ENCODE measurements at regions not wholly inside any gene's neighbourhood (a gene's known extent, or its start where the extent isn't known, plus 50 kb on each side); places are given as distances from the start of the nearest gene placed in this dataset.

DNA sequence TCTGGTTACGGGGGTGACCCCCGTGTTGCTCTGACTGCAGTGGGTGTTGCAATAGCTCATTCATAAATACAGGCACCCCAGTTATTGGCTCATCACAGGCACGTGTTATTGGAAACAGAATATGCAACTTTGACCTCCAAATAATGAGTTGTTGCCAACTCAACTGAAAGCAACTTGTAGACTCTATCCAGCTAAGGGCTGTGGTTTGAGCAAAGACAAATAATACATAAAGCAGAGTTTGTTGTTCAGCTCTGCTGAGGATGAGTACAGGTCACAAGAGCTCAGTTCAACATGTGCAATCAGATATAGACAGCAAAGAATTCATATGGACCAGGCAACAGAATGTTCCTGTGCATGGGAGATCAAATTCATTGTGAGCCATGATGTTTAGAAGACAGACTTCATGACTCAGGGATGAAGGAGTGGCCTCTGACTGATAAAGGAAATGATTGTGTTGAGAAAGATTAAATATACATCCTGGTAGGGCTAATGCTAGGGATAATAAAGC is 87.6 kb upstream of the LRIG1 start:
- no peak for DNase-seq (ENCODE audit: extremely low read depth in 1 of 11, low read depth in 9 of 11, low spot score in 4 of 11)

DNA sequence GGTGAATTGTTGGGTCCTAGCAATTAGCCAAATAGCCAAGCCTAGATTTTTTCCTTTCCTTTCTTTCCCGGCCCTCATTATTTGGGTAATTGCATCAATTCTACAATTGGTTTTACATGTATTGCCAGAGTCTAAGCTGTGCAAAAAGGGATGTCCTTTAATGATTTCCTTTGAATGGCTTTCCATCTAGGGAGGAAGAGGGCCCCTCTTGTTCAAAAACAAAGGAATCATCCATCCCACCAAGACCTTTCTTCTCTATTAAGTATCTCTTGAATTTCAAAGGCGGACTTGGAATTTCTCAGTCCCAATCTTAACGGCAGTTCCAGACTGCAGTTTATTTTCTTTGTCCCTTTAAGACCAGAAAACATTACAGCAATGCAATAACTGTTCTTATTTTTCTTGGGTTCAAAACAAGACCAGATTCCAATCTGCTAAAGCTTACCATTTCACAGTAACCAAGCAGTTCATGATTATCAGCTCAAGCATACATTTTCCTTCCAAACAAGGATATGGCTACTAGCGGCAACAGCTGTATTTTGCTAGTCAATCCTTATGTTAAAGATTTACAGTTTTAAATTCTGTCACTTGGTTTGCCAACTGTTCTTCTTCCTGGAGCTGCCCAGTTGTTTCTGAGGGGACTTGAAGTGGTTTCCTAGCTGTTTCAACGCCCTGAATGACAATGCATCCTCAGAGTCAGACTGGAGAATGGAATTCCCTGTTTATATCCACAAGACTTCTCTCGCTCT is 91.4 kb upstream of the LRIG1 start:
- no peak for DNase-seq (ENCODE audit: extremely low read depth in 1 of 11, low read depth in 9 of 11, low spot score in 4 of 11)

DNA sequence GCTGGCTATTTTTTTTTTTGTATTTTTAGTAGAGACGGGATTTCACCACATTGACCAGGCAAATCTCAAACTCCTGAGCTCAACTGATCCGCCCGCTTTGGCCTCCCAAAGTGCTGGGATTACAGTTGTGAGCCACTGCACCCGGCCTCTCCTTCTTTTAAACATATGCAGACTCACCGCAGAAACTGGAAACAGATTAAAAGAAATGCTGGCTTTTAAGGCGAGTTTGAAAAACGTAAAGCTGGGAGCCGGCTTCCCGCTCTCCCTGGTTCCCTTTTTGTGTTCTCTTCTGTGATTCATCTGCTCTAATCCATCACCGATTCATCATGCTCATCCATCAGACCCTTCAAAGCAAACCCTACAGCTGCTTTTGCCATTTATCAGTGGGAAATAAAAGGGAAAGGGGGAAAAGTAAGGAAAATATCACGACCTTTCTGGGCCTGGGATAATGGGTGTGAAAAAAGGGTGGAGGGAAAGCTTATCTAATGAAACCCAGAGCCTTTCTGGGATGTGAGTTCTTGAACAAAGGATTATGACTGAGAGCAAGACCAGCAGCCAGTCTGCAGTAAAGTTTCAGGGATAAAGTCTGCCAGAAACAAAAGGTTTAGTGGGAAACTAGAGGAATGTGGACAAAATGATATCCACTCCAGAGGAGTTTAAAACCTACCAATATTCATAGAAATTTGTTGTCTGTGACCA is 92.3 kb upstream of the LRIG1 start:
- DNase-seq (ENCODE audit: extremely low read depth in 1 of 11, low read depth in 9 of 11, low spot score in 4 of 11), result no peak

DNA sequence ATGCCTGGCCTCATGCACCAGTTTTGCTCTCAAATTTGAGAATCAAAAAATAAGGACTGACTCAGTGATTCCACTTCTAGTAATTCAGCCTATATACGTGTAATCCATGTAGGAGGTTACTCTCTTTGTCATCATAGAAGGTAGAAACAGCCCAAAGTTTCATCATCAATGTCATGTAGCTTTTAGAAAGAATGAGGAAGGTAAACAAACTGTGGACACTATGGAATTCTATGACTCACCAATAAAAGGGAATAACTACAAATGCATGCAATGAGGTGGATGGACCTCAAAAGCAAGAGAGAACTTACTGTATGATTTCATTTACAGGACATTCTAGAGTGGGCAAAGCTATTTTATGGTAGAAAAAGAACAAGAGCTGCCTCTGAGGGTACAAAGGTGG is 93.2 kb upstream of the LRIG1 start:
- no peak for DNase-seq (ENCODE audit: extremely low read depth in 1 of 11, low read depth in 9 of 11, low spot score in 4 of 11)

DNA sequence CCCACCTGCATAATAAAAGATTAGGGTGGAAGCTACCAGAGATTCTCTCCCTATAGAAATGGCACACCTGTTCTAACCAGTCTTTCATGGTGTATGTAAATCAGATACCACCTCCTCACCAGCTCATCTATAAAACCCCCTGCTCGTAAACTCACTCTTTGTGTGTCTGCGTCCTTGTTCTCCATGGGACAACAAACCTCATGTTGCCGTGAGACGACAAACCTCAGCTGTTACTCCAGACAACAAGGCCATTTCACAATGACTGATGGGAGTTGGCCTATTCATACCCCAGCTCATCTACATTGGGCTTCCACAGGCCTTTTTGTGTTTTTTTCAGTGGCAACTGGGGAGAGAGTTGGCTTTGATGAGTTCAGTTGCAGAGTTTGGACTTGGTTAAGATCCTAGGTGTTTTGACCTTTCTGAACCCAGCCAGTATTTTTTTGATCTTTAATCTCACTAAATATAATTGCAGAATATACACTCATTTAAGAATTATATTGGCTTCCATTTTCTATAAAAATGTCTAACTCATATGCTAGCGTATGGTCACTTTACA is 96.6 kb upstream of the LRIG1 start:
- no peak for DNase-seq (ENCODE audit: extremely low read depth in 1 of 11, low read depth in 9 of 11, low spot score in 4 of 11)

DNA sequence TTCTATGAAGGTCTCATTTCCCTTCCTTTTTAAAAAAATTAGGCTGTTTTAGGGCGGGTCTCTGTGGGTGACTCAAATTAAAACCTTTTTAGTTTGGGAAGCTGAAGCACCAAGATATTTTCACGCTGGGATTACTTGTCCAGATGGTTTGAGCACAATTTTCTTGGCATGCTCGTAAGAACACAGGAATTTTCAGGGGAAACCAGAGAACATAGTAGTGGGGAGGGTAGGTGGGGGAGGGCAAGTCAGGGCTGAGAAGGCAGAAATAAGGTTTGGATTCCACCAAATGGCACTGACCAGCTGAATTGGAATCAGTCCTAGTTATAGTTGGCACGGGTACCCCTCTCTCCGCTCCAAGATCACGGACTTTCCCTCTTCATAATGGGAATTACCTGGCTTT is 97.3 kb upstream of the LRIG1 start:
- DNase-seq (ENCODE audit: extremely low read depth in 1 of 11, low read depth in 9 of 11, low spot score in 4 of 11), result peak in 1 of 11 donors; percentile 30

DNA sequence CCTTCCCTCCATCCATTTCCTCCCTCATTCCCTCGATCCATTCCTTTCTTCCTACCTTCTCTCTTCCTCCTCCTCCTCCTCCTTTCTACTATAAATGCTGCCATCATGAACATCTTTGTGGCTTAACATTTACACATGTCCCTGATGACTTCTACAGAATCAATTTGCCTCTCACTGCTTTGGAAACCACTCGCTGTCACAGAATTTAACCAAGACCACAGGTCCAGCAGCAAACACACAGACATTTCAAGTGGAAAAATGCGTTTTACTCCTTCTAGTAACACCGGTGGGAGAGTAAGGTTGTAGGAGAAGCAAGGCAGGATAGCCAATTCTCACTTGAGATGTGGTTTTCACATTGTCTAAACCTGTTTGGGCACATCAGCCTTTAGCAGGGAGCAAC is 101.4 kb upstream of the LRIG1 start:
- DNase-seq (ENCODE audit: extremely low read depth in 1 of 11, low read depth in 9 of 11, low spot score in 4 of 11), result no peak

DNA sequence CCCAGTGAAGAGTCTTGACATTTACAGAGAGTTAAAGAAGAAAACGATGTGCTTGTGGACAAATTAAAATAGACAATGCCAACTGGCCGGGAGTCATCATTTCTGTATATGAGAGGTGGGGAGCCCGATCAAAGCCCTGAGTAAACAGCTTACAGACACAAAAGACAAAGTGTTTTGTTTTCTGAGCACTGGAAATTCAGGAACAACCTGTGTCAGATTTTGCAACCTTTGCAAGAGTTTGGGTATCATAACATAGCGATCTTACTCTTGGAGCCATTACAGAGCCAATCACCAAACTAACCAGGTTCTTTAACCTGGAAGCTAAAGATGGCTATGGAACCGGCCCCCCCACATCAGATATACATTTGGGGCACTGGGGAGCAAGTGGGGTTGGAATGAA is 101.9 kb upstream of the LRIG1 start:
- DNase-seq (ENCODE audit: extremely low read depth in 1 of 11, low read depth in 9 of 11, low spot score in 4 of 11), result no peak

DNA sequence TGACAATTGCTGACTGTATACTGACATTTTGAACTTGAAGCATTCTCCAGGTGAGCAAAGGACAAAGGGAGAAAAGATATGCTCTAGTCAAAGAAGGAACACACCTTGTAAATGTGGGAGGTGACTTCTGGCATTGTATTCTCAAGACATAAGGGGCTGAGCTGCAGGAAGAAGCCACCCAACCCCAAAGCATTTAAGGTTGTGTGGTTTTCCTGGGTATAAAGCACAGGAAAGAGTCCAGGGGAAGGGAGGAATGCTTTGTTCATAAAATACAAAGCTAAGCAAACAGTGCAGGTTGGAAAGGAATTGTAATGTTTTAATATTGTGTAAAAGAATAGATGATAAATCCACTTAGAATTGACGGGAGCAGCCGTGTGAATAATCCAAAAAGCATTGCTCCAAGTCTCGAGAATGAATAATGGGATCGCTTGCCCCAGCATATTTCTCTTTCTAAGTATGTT is 102.4 kb upstream of the LRIG1 start:
- DNase-seq (ENCODE audit: extremely low read depth in 1 of 11, low read depth in 9 of 11, low spot score in 4 of 11), result no peak

DNA sequence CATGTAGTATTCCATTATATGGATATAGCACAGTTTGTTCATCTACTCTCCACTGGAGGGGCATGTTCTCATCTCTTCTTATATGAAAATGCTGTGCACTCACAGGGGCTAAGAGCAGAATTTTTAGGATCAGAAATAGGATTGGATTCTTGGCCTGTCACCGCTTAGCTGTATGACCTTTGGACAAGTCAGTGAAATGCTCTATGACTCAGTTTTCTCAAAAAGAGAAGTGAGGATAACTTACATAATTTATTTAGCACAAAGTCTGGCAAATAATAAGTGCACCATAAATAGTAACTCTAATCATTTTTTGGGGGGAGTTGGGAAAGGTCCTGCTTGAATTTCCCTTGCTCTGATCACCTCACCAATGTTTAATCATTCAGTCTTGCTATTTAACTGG is 103.7 kb upstream of the LRIG1 start:
- no peak for DNase-seq (ENCODE audit: extremely low read depth in 1 of 11, low read depth in 9 of 11, low spot score in 4 of 11)

DNA sequence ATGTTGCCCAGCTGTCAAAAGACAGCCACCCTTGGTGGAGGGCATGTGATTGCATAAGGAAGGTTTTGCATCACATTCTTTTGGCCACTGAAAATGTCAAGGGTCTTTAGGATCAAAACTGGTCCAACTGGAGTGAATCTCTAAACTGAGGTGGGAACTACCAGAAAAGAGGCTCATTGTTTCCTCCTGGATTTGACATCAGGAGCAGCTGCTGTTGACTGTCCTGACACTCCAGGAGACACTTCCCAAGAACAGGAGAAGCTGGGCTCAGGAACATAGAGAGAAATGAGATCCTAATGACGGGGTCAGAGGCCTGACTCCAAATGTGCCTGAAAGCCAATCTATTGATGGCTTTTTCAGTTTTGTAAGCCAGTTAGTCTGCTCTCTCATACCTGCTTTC is 105.3 kb upstream of the LRIG1 start:
- no peak for DNase-seq (ENCODE audit: extremely low read depth in 1 of 11, low read depth in 9 of 11, low spot score in 4 of 11)

DNA sequence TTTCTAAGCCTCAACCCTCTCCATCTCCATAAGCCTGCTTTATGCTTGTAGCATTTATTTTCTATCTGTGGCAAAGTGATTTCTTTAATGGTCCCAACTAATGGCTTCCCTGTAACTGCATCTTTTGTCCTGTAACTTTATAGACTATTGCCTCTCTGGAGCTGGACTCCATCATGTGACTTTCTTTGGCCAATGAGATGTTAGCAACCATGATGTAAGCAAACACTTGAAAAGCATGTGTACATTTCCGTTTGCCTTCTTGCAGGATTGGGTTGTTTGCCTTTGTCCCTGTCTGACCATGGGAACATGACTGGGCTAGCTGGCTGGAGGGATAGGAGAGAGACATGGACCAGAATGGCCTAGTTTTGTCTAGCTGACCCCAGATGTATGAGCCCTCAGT is 106.0 kb upstream of the LRIG1 start:
- no peak for DNase-seq (ENCODE audit: extremely low read depth in 1 of 11, low read depth in 9 of 11, low spot score in 4 of 11)

DNA sequence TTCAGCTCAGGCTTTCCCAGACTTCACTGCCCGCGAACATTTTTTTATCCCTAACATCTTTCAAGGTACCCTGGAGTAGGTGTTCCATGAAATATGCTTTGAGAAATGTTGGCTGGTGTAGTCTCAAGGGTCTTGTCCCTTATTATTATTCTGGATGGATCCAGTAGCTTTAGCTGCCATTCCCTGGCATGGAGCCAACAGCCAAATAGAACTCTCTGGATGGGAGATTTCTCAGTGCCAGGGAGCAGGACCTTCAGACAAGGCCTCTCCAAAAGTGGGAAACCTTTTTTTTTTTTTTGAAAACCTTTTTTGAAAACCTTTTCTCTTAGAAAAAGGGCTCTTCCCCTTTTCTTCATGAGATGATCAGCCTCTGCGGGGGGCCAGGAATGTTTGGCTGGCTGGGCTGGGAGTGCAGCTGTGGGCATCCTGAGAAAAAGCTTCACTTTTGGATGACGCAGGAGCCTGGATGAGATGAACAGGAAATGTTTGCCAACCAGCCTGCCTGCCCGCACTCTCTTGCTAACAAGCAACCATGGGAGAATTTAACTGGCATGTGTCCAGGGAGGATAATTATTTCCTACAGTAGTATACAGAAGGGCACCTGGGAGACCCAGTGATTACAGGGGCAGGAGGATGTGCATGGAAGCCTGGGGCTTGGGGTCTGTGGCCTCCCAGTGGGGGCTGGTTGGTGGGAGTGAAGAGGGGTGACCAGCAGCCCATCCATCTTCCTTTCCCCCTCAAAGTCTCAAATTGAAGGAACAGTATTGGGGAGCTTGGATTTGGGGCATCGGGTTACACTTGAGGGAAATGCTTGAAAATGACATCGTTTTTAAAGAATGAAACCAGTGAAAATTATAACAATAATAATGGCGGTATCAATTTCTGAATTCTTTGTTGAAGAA is 109.1 kb upstream of the LRIG1 start:
- peak in 2 of 11 donors; percentile 21 to 32 for DNase-seq (ENCODE audit: extremely low read depth in 1 of 11, low read depth in 9 of 11, low spot score in 4 of 11)

DNA sequence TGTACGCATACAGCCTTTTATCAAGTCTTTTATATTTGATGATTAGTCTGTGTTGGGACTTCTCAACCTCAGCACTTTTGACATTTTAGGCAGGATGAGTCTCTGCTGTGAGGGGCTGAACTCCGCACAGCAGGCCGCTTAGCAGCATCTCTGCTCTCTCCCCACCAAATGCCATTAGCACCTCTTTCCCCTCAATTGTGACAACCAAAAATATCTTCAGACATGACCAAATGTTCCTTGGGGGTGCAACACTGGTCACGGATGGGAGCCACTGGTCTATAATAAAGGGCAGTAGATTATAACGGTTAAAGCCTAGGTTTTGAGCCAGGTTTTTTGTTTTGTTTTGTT is 109.7 kb upstream of the LRIG1 start:
- DNase-seq (ENCODE audit: extremely low read depth in 1 of 11, low read depth in 9 of 11, low spot score in 4 of 11), result no peak

DNA sequence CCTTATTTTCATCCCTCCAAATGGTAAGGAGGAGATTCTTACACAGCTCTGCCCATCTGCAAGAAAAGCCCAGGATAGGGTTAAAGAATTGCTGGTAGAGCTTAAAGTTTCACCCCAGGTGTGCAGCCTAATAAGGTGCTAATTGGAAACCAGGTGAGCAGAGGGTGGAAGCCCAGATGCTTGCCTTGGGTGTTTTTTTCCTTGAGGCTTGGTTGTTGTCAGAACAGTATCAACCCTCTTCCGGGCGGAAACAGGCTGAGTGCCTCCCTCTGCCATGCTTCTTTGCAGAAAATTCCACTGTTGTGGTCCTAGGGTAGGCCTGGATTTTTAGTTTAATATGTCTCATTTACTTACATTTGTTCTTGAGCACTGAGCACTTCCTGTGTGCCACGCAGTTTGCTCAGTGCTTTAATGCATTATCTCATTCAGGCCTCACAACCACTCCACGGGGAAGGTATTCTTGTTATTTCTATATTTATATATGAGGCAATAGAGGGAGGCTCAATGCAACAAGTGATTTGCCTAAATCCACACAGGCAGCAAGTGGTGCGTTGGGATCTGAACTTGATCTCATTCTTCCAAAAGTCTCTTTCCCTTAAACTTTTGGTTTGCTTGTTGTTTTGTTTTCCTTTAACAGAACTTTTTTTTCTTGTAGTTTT is 115.0 kb upstream of the LRIG1 start:
- DNase-seq (ENCODE audit: extremely low read depth in 1 of 11, low read depth in 9 of 11, low spot score in 4 of 11), result no peak

DNA sequence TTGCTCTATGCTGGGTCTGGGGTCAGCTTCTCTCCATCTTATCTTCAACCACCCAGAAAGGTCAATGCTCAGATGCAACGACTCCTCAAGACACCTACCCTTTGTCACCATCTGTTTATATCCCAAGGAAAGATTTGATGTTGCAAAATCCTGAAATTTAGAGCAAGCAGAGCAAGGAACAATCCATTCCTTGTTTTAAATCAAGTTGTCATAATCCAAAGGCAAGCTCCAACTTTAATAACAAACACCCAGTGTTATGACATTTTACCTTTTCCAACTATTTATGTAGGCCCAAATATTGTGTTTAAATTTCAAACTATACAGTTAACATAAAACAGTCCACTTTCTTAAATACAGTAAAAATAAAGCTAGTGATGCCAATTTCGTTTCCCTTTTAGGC is 116.5 kb upstream of the LRIG1 start:
- DNase-seq (ENCODE audit: extremely low read depth in 1 of 11, low read depth in 9 of 11, low spot score in 4 of 11), result no peak

DNA sequence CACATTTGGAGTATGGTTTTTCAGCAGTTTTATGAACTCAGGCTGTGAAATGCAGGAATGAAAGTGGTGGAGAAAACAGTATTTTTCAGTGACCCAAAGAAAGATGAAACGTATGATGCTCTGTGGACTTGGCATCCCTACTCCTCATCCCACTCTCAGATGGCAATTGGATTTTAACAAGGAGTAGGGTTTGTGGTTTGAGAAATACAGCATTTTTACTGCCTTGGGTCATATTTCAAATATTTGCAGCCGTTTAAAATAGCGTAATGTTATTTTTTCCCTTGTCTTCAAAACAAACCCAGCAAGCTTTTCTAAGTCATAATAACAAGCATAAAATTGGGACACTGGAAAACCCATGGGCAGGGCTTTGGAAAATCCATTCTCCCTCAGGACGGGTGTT is 117.2 kb upstream of the LRIG1 start:
- DNase-seq (ENCODE audit: extremely low read depth in 1 of 11, low read depth in 9 of 11, low spot score in 4 of 11), result no peak

DNA sequence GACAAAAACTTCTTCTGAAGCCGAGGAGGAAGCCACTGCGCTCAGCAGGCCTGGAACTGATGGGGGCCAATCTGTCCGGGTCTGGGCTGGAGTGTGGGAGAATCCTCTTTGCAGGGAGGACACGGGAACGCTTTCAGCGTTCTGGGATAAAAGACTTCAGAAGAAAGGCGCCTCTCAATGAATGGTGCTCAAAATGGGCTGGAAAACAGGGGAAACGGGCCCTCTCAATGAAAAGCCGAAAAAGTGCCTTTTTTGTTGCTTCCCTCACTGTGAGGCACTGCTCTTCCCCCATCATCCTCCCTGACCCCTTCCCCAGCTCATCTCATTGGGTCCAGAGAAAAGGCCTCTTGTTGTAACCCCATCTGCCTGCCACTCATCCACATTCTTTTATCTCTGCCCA is 119.5 kb upstream of the LRIG1 start:
- no peak for DNase-seq (ENCODE audit: extremely low read depth in 1 of 11, low read depth in 9 of 11, low spot score in 4 of 11)
